CD4-positive, alpha-beta memory T cell (primary cell): ENCODE measurements at regions not wholly inside any gene's neighbourhood (a gene's known extent, or its start where the extent isn't known, plus 50 kb on each side); places are given as distances from the start of the nearest gene placed in this dataset.

Source experiments
- CTCF ChIA-PET: fragments of 350-600 bp; sonication (Branson Sonifier 250); formaldehyde crosslinking; loops from one replicate; lab custom pipeline; 2021; ENCODE audit warnings: inconsistent platforms; ENCODE audit not compliant: partially characterized antibody; lab: Charles Lee
- POLR2A ChIA-PET: fragments of 350-600 bp; sonication (Branson Sonifier 250); formaldehyde crosslinking; loops from one replicate; lab custom pipeline; 2021; ENCODE audit not compliant: partially characterized antibody; lab: Charles Lee
- DNase-seq, 5 donors: peaks; one replicate each; pipeline versions ENCODE4 v3.0.0 to v3.0.0-alpha.2; 2020 to 2022; ENCODE audit warnings: mixed read lengths in 1 of 5
- H3K27ac ChIP-seq: one replicate; pipeline ENCODE4 v1.7.0; 2013; ENCODE audit warnings: low read depth, low read length
- H3K27me3 ChIP-seq: 2 replicates; pipeline ENCODE4 v1.7.0; 2013; ENCODE audit warnings: mild to moderate bottlenecking, low read length, moderate library complexity; ENCODE audit not compliant: insufficient read depth
- H3K36me3 ChIP-seq: 2 replicates; pipeline ENCODE4 v1.7.0; 2013; ENCODE audit warnings: mild to moderate bottlenecking, low read length, moderate library complexity; ENCODE audit not compliant: insufficient read depth
- H3K4me1 ChIP-seq: 2 replicates; pipeline ENCODE4 v1.7.0; 2013; ENCODE audit warnings: mild to moderate bottlenecking, low read length, moderate library complexity; ENCODE audit not compliant: insufficient read depth
- H3K4me3 ChIP-seq, 2 donors: one replicate each; pipeline ENCODE4 v1.7.0; 2013; ENCODE audit warnings: low read length in 2 of 2, mild to moderate bottlenecking in 1 of 2
- H3K9me3 ChIP-seq, 2 donors: one replicate each; pipeline ENCODE4 v1.7.0; 2013; ENCODE audit warnings: low read length in 2 of 2, control low read depth in 1 of 2; ENCODE audit not compliant: control insufficient read depth in 1 of 2
- H3K27ac Mint-ChIP-seq, 7 donors: one replicate each; pipeline ENCODE4 v1.8.0; 2020 to 2021; ENCODE audit warnings: mixed read lengths in 7 of 7, mild to moderate bottlenecking in 6 of 7, inconsistent platforms in 3 of 7, moderate library complexity in 3 of 7
- H3K27me3 Mint-ChIP-seq, 2 donors: one replicate each; pipeline ENCODE4 v1.8.0; 2020 to 2021; ENCODE audit warnings: mixed read lengths in 2 of 2
- H3K36me3 Mint-ChIP-seq, 2 donors: one replicate each; pipeline ENCODE4 v1.8.0; 2020 to 2021; ENCODE audit warnings: mixed read lengths in 2 of 2, inconsistent platforms in 1 of 2, mild to moderate bottlenecking in 1 of 2
- H3K4me1 Mint-ChIP-seq, 4 donors: one replicate each; pipeline ENCODE4 v1.8.0; 2020 to 2021; ENCODE audit warnings: mixed read lengths in 4 of 4, mild to moderate bottlenecking in 1 of 4
- H3K4me3 Mint-ChIP-seq, 8 donors: one replicate each; pipeline ENCODE4 v1.8.0; 2020 to 2021; ENCODE audit warnings: mixed read lengths in 8 of 8, mild to moderate bottlenecking in 7 of 8, moderate library complexity in 6 of 8, inconsistent platforms in 3 of 8
- H3K9me3 Mint-ChIP-seq, 8 donors: one replicate each; pipeline ENCODE4 v1.8.0; 2020 to 2021; ENCODE audit warnings: mixed read lengths in 8 of 8, mild to moderate bottlenecking in 5 of 8, inconsistent platforms in 3 of 8, moderate library complexity in 1 of 8
- intact Hi-C: fragments of 100-400 bp; cut with micrococcal nuclease; formaldehyde crosslinking; loops from one replicate; pipeline ENCODE4 v1.15.1; 2023

GRCh38 chr20:10724449-10725173 is 50.8 kb upstream of the JAG1 start:
- ChIA-PET POLR2A (no interaction called here), CTCF (no interaction called here)
- Mint-ChIP-seq H3K36me3 (no peaks in the 10 kb centered on the region), H3K4me1 (no peaks in the 10 kb centered on the region), H3K27ac (no peak overlapping the region), H3K9me3 (peaks cover 0 to 6% (median under 1%) of the 10 kb centered on the region in 8 donors), H3K4me3 (no peak overlapping the region), H3K27me3 (peaks cover 10 to 11% of the 10 kb centered on the region in 2 donors)
- no peaks in the 10 kb centered on the region for H3K27me3 ChIP-seq
- no peaks in the 10 kb centered on the region for H3K9me3 ChIP-seq
- no peak overlapping the region for H3K4me3 ChIP-seq
- H3K36me3 ChIP-seq = no peaks in the 10 kb centered on the region
- no peaks in the 10 kb centered on the region for H3K4me1 ChIP-seq
- H3K27ac ChIP-seq = no peak overlapping the region
- intact Hi-C loops = no loop called here
- DNase-seq = no peak

GRCh38 chr20:10728873-10729670 is 55.3 kb upstream of the JAG1 start:
- Mint-ChIP-seq H3K9me3 (peaks cover 0 to 8% (median under 1%) of the 10 kb centered on the region in 8 donors), H3K36me3 (no peaks in the 10 kb centered on the region), H3K4me1 (no peaks in the 10 kb centered on the region), H3K4me3 (no peak overlapping the region), H3K27ac (no peak overlapping the region), H3K27me3 (peaks cover 4 to 7% of the 10 kb centered on the region in 2 donors)
- intact Hi-C loops = no loop called here
- Histone ChIP-seq H3K27ac (no peak overlapping the region), H3K27me3 (no peaks in the 10 kb centered on the region), H3K4me3 (no peak overlapping the region), H3K9me3 (no peaks in the 10 kb centered on the region), H3K4me1 (no peaks in the 10 kb centered on the region), H3K36me3 (no peaks in the 10 kb centered on the region)
- DNase-seq = no peak
- CTCF ChIA-PET = no interaction called here
- POLR2A ChIA-PET = no interaction called here

GRCh38 chr20:10729785-10730184 is 56.0 kb upstream of the JAG1 start:
- CTCF ChIA-PET = no interaction called here
- DNase-seq = no peak
- H3K9me3 ChIP-seq = no peaks in the 10 kb centered on the region
- no peaks in the 10 kb centered on the region for H3K36me3 ChIP-seq
- no peaks in the 10 kb centered on the region for H3K27me3 ChIP-seq
- Mint-ChIP-seq H3K4me1 (no peaks in the 10 kb centered on the region), H3K36me3 (no peaks in the 10 kb centered on the region), H3K9me3 (peaks cover 0 to 8% (median under 1%) of the 10 kb centered on the region in 8 donors), H3K27me3 (peaks cover 5 to 7% of the 10 kb centered on the region in 2 donors), H3K27ac (no peak overlapping the region), H3K4me3 (no peak overlapping the region)
- no peak overlapping the region for H3K4me3 ChIP-seq
- no peaks in the 10 kb centered on the region for H3K4me1 ChIP-seq
- intact Hi-C loops = no loop called here
- POLR2A ChIA-PET = no interaction called here
- H3K27ac ChIP-seq = no peak overlapping the region

- Mint-ChIP-seq H3K9me3 (peaks cover 0 to 8% (median under 1%) of the 10 kb centered on the region in 8 donors), H3K4me1 (no peaks in the 10 kb centered on the region), H3K36me3 (no peaks in the 10 kb centered on the region), H3K27me3 (peaks cover 5% of the 10 kb centered on the region in 2 donors), H3K27ac (no peak overlapping the region), H3K4me3 (no peak overlapping the region)
- H3K36me3 ChIP-seq = no peaks in the 10 kb centered on the region
- H3K27me3 ChIP-seq = no peaks in the 10 kb centered on the region
- H3K4me1 ChIP-seq = no peaks in the 10 kb centered on the region
- no peak overlapping the region for H3K4me3 ChIP-seq
- no peak for DNase-seq
- H3K9me3 ChIP-seq = no peaks in the 10 kb centered on the region
- POLR2A ChIA-PET = no interaction called here
- no peak overlapping the region for H3K27ac ChIP-seq
- intact Hi-C loops = no loop called here
- CTCF ChIA-PET = no interaction called here
Observed at GRCh38 chr20:10730629-10731183, 56.9 kb upstream of the JAG1 start.

- Histone ChIP-seq H3K27ac (no peak overlapping the region), H3K4me3 (no peak overlapping the region), H3K27me3 (no peaks in the 10 kb centered on the region), H3K4me1 (no peaks in the 10 kb centered on the region), H3K9me3 (no peaks in the 10 kb centered on the region), H3K36me3 (no peaks in the 10 kb centered on the region)
- no peaks in the 10 kb centered on the region for H3K4me1 Mint-ChIP-seq
- DNase-seq = no peak
- H3K4me3 Mint-ChIP-seq = no peak overlapping the region
- peaks cover 0 to 6% (median under 1%) of the 10 kb centered on the region in 8 donors for H3K9me3 Mint-ChIP-seq
- intact Hi-C loops = no loop called here
- no peak overlapping the region for H3K27ac Mint-ChIP-seq
- peaks cover 3 to 5% of the 10 kb centered on the region in 2 donors for H3K27me3 Mint-ChIP-seq
- no peaks in the 10 kb centered on the region for H3K36me3 Mint-ChIP-seq
- ChIA-PET POLR2A (no interaction called here), CTCF (no interaction called here)
Observed at GRCh38 chr20:10731190-10731965, 57.6 kb upstream of the JAG1 start.

- intact Hi-C loops = no loop called here
- Mint-ChIP-seq H3K4me3 (no peak overlapping the region), H3K36me3 (no peaks in the 10 kb centered on the region), H3K27ac (no peak overlapping the region), H3K4me1 (no peaks in the 10 kb centered on the region), H3K27me3 (peaks cover 1 to 2% of the 10 kb centered on the region in 2 donors), H3K9me3 (peaks cover 0 to 4% (median 0%) of the 10 kb centered on the region in 8 donors)
- ChIA-PET CTCF (no interaction called here), POLR2A (no interaction called here)
- H3K4me3 ChIP-seq = no peak overlapping the region
- H3K9me3 ChIP-seq = no peaks in the 10 kb centered on the region
- DNase-seq = no peak
- no peaks in the 10 kb centered on the region for H3K27me3 ChIP-seq
- H3K4me1 ChIP-seq = no peaks in the 10 kb centered on the region
- H3K36me3 ChIP-seq = no peaks in the 10 kb centered on the region
- H3K27ac ChIP-seq = no peak overlapping the region
Observed at GRCh38 chr20:10733122-10733521, 59.3 kb upstream of the JAG1 start.
